NT2/D1 (cell line): ENCODE measurements at regions not wholly inside any gene's neighbourhood (a gene's known extent, or its start where the extent isn't known, plus 50 kb on each side); places are given as distances from the start of the nearest gene placed in this dataset.

Source experiments
- SUZ12 ChIP-seq: IDR thresholded peaks from 2 replicates; pipeline ENCODE4 v1.6.1; 2011; ENCODE audit not compliant: insufficient read length, insufficient read depth; ENCODE audit errors: extremely low read depth
- YY1 ChIP-seq: IDR thresholded peaks from 2 replicates; pipeline ENCODE4 v1.6.1; 2011; ENCODE audit not compliant: insufficient read length, insufficient read depth

DNA sequence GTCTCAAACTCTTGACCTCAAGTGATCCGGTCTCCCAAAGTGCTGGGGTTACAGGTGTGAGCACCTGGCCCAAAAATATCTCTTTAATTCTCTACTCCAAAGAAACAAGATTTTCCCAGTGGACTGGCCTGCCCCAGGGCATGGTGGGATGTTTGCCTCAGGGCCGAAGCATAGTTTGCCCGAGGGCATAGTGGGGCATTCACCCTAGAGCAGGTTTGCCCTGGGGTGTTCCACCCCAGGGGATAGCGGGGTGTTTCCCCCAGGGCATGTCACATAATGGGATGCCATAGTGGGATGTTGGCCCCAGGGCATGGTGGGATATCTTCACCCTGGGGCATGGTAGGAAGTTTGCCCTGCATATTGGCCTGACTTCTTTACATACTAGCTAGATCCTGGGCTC lies 97.2 kb downstream of the VEGFA start:
- TF ChIP-seq YY1 (no peak), SUZ12 (no peak)
